GM23338 (cell line): ENCODE measurements at regions not wholly inside any gene's neighbourhood (a gene's known extent, or its start where the extent isn't known, plus 50 kb on each side); places are given as distances from the start of the nearest gene placed in this dataset.

Source experiments
- ATAC-seq: fragments of 200-7000 bp; cut with Tn5 transposase; 3 replicates; pipeline ENCODE4 v1.9.1; 2020
- DNase-seq: peaks from one replicate; pipeline ENCODE4 v3.0.0-alpha.2; 2015; ENCODE audit warnings: low spot score
- H2AFZ ChIP-seq: fragments of 200-600 bp; sonication (generic); 2 replicates; pipeline ENCODE4 v1.8.0; 2016; ENCODE audit warnings: antibody characterized with exemption, mild to moderate bottlenecking, moderate library complexity
- H3F3A ChIP-seq: fragments of 200-600 bp; sonication (generic); replicated peaks from 2 replicates; pipeline ENCODE4 v1.8.0; 2017; ENCODE audit warnings: antibody characterized with exemption, mixed run types, low read depth
- H3K27ac ChIP-seq: fragments of 200-600 bp; sonication (generic); 2 replicates; pipeline ENCODE4 v1.6.1; 2016; ENCODE audit warnings: low read depth
- H3K27me3 ChIP-seq: fragments of 200-600 bp; sonication (generic); 2 replicates; pipeline ENCODE4 v1.8.0; 2016; ENCODE audit warnings: mild to moderate bottlenecking, mixed run types, moderate library complexity; ENCODE audit not compliant: insufficient read depth
- H3K36me3 ChIP-seq: fragments of 200-600 bp; sonication (generic); 2 replicates; pipeline ENCODE4 v1.8.0; 2016; ENCODE audit warnings: mild to moderate bottlenecking; ENCODE audit not compliant: insufficient read depth
- H3K4me1 ChIP-seq: fragments of 200-600 bp; sonication (generic); 2 replicates; pipeline ENCODE4 v1.8.0; 2016; ENCODE audit warnings: mild to moderate bottlenecking, moderate library complexity; ENCODE audit not compliant: insufficient read depth
- H3K4me2 ChIP-seq: fragments of 200-600 bp; sonication (generic); 2 replicates; pipeline ENCODE4 v1.7.1; 2017; ENCODE audit warnings: mixed run types
- H3K4me3 ChIP-seq: fragments of 200-600 bp; sonication (generic); 2 replicates; pipeline ENCODE4 v1.6.1; 2016; ENCODE audit warnings: mixed run types
- H3K79me2 ChIP-seq: fragments of 200-600 bp; sonication (generic); replicated peaks from 2 replicates; pipeline ENCODE4 v1.8.0; 2017; ENCODE audit warnings: mild to moderate bottlenecking; ENCODE audit not compliant: insufficient read depth
- H3K9me2 ChIP-seq: fragments of 200-600 bp; sonication (generic); 2 replicates; pipeline ENCODE4 v1.8.0; 2017; ENCODE audit not compliant: insufficient read depth
- H4K20me1 ChIP-seq: fragments of 200-600 bp; sonication (generic); replicated peaks from 2 replicates; pipeline ENCODE4 v1.8.0; 2017; ENCODE audit warnings: mild to moderate bottlenecking; ENCODE audit not compliant: insufficient read depth
- H3K27ac Mint-ChIP-seq: 2 replicates; pipeline ENCODE4 v1.8.0; 2020; ENCODE audit warnings: inconsistent platforms, mild to moderate bottlenecking, moderate library complexity, mixed read lengths
- H3K27me3 Mint-ChIP-seq: 3 replicates; pipeline ENCODE4 v1.8.0; 2022; ENCODE audit warnings: low read depth, mild to moderate bottlenecking, moderate library complexity, mixed read lengths, inconsistent platforms; ENCODE audit not compliant: insufficient read depth, poor library complexity
- H3K36me3 Mint-ChIP-seq: 3 replicates; pipeline ENCODE4 v1.8.0; 2021; ENCODE audit warnings: low read depth, mild to moderate bottlenecking, inconsistent platforms, moderate library complexity, mixed read lengths
- H3K4me1 Mint-ChIP-seq: 3 replicates; pipeline ENCODE4 v1.8.0; 2020; ENCODE audit warnings: mild to moderate bottlenecking, inconsistent platforms, mixed read lengths
- H3K4me3 Mint-ChIP-seq: 3 replicates; pipeline ENCODE4 v1.8.0; 2021; ENCODE audit warnings: moderate library complexity, mild to moderate bottlenecking, inconsistent platforms, mixed read lengths
- H3K9me3 Mint-ChIP-seq: 3 replicates; pipeline ENCODE4 v1.8.0; 2020; ENCODE audit warnings: moderate library complexity, mild to moderate bottlenecking, inconsistent platforms, mixed read lengths
- EZH2 ChIP-seq: fragments of 200-600 bp; sonication (generic); IDR thresholded peaks from one replicate; pipeline ENCODE4 v1.8.0; 2017; ENCODE audit warnings: antibody characterized with exemption, mild to moderate bottlenecking, low read depth; ENCODE audit not compliant: unreplicated experiment
- EZH2phosphoT487 ChIP-seq: fragments of 200-600 bp; sonication (generic); IDR thresholded peaks from one replicate; pipeline ENCODE4 v1.8.1; 2018; ENCODE audit warnings: antibody characterized with exemption; ENCODE audit not compliant: unreplicated experiment
- POLR2AphosphoS5 ChIP-seq: IDR thresholded peaks from 2 replicates; pipeline ENCODE4 v1.6.1; 2016; ENCODE audit warnings: antibody characterized with exemption, low read depth
- STAT1 ChIP-seq: IDR thresholded peaks from one replicate; pipeline ENCODE4 v1.6.1; 2016; ENCODE audit warnings: antibody characterized with exemption; ENCODE audit not compliant: unreplicated experiment
- ZNF331 ChIP-seq: fragments of 250-450 bp; sonication (Bioruptor Pico); IDR thresholded peaks from 2 replicates; pipeline ENCODE4 v1.5.0; 2020; ENCODE audit warnings: low read depth, mild to moderate bottlenecking, moderate library complexity
- TF ChIP-seq, protein P1 (sequence below): IDR thresholded peaks from 2 replicates; pipeline ENCODE4 v1.6.1; 2016; ENCODE audit warnings: antibody characterized with exemption
- TF ChIP-seq, protein P2 (sequence below): fragments of 250-450 bp; sonication (Bioruptor Pico); IDR thresholded peaks from 2 replicates; pipeline ENCODE4 v1.5.0; 2020; ENCODE audit warnings: mild to moderate bottlenecking, moderate library complexity
- TF ChIP-seq, protein P3 (sequence below), 2 experiments: fragments of 200-600 bp in 1 of 2; sonication (generic) in 1 of 2; conservative IDR thresholded peaks; 2 replicates each; pipeline versions ENCODE4 v1.5.1 to v1.6.1; 2016 to 2017; ENCODE audit warnings: antibody characterized with exemption in 2 of 2, low read depth in 2 of 2, mild to moderate bottlenecking in 2 of 2, moderate library complexity in 1 of 2
- TF ChIP-seq, protein P4 (sequence below): IDR thresholded peaks from one replicate; pipeline ENCODE4 v1.6.1; 2018; ENCODE audit warnings: antibody characterized with exemption; ENCODE audit not compliant: unreplicated experiment

DNA sequence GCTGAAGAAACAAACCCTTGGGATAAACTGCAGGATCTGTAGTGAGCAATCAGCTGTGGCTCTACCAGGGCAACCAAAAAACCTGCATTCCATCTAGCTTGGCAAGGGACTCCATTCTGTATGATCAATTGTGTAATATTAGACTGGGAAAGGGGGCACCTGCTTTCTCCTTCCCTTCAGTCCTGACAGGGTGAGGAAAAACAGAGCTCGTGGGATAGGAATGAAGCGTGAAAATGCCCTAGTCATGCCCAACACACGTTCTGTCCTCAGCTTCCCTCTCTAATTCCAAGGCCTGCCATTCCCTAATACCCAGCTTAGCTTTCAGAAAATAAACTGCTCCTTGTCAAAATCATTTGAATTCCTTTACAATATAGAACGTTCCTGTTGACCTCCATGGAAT is 442.3 kb downstream of the PLPP3 start:
- ATAC-seq: no peak
- no peaks in the 10 kb centered on the region for H3K9me3 Mint-ChIP-seq
- DNase-seq: no peak
- no peak overlapping the region for H3K27ac Mint-ChIP-seq
- no peaks in the 10 kb centered on the region for H3K9me2 ChIP-seq
- TF ChIP-seq EZH2: no peak
- TF ChIP-seq EZH2phosphoT487: no peak
- TF ChIP-seq, protein P1, sequence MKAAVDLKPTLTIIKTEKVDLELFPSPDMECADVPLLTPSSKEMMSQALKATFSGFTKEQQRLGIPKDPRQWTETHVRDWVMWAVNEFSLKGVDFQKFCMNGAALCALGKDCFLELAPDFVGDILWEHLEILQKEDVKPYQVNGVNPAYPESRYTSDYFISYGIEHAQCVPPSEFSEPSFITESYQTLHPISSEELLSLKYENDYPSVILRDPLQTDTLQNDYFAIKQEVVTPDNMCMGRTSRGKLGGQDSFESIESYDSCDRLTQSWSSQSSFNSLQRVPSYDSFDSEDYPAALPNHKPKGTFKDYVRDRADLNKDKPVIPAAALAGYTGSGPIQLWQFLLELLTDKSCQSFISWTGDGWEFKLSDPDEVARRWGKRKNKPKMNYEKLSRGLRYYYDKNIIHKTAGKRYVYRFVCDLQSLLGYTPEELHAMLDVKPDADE: no peak
- no peak for TF ChIP-seq POLR2AphosphoS5
- TF ChIP-seq STAT1: no peak
- TF ChIP-seq ZNF331 (CRISPR knock-in tag): no peak
- TF ChIP-seq, protein P2, sequence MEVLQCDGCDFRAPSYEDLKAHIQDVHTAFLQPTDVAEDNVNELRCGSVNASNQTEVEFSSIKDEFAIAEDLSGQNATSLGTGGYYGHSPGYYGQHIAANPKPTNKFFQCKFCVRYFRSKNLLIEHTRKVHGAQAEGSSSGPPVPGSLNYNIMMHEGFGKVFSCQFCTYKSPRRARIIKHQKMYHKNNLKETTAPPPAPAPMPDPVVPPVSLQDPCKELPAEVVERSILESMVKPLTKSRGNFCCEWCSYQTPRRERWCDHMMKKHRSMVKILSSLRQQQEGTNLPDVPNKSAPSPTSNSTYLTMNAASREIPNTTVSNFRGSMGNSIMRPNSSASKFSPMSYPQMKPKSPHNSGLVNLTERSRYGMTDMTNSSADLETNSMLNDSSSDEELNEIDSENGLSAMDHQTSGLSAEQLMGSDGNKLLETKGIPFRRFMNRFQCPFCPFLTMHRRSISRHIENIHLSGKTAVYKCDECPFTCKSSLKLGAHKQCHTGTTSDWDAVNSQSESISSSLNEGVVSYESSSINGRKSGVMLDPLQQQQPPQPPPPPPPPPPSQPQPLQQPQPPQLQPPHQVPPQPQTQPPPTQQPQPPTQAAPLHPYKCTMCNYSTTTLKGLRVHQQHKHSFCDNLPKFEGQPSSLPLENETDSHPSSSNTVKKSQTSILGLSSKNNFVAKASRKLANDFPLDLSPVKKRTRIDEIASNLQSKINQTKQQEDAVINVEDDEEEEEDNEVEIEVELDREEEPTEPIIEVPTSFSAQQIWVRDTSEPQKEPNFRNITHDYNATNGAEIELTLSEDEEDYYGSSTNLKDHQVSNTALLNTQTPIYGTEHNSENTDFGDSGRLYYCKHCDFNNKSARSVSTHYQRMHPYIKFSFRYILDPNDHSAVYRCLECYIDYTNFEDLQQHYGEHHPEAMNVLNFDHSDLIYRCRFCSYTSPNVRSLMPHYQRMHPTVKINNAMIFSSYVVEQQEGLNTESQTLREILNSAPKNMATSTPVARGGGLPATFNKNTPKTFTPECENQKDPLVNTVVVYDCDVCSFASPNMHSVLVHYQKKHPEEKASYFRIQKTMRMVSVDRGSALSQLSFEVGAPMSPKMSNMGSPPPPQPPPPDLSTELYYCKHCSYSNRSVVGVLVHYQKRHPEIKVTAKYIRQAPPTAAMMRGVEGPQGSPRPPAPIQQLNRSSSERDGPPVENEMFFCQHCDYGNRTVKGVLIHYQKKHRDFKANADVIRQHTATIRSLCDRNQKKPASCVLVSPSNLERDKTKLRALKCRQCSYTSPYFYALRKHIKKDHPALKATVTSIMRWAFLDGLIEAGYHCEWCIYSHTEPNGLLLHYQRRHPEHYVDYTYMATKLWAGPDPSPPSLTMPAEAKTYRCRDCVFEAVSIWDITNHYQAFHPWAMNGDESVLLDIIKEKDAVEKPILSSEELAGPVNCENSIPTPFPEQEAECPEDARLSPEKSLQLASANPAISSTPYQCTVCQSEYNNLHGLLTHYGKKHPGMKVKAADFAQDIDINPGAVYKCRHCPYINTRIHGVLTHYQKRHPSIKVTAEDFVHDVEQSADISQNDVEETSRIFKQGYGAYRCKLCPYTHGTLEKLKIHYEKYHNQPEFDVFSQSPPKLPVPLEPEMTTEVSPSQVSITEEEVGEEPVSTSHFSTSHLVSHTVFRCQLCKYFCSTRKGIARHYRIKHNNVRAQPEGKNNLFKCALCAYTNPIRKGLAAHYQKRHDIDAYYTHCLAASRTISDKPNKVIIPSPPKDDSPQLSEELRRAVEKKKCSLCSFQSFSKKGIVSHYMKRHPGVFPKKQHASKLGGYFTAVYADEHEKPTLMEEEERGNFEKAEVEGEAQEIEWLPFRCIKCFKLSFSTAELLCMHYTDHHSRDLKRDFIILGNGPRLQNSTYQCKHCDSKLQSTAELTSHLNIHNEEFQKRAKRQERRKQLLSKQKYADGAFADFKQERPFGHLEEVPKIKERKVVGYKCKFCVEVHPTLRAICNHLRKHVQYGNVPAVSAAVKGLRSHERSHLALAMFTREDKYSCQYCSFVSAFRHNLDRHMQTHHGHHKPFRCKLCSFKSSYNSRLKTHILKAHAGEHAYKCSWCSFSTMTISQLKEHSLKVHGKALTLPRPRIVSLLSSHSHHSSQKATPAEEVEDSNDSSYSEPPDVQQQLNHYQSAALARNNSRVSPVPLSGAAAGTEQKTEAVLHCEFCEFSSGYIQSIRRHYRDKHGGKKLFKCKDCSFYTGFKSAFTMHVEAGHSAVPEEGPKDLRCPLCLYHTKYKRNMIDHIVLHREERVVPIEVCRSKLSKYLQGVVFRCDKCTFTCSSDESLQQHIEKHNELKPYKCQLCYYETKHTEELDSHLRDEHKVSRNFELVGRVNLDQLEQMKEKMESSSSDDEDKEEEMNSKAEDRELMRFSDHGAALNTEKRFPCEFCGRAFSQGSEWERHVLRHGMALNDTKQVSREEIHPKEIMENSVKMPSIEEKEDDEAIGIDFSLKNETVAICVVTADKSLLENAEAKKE: no peak
- TF ChIP-seq, protein P3, sequence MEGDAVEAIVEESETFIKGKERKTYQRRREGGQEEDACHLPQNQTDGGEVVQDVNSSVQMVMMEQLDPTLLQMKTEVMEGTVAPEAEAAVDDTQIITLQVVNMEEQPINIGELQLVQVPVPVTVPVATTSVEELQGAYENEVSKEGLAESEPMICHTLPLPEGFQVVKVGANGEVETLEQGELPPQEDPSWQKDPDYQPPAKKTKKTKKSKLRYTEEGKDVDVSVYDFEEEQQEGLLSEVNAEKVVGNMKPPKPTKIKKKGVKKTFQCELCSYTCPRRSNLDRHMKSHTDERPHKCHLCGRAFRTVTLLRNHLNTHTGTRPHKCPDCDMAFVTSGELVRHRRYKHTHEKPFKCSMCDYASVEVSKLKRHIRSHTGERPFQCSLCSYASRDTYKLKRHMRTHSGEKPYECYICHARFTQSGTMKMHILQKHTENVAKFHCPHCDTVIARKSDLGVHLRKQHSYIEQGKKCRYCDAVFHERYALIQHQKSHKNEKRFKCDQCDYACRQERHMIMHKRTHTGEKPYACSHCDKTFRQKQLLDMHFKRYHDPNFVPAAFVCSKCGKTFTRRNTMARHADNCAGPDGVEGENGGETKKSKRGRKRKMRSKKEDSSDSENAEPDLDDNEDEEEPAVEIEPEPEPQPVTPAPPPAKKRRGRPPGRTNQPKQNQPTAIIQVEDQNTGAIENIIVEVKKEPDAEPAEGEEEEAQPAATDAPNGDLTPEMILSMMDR (conservative IDR thresholded peaks at IDR 0.05; ENCODE audit: low read depth in 2 of 2): no peak
- TF ChIP-seq, protein P4, sequence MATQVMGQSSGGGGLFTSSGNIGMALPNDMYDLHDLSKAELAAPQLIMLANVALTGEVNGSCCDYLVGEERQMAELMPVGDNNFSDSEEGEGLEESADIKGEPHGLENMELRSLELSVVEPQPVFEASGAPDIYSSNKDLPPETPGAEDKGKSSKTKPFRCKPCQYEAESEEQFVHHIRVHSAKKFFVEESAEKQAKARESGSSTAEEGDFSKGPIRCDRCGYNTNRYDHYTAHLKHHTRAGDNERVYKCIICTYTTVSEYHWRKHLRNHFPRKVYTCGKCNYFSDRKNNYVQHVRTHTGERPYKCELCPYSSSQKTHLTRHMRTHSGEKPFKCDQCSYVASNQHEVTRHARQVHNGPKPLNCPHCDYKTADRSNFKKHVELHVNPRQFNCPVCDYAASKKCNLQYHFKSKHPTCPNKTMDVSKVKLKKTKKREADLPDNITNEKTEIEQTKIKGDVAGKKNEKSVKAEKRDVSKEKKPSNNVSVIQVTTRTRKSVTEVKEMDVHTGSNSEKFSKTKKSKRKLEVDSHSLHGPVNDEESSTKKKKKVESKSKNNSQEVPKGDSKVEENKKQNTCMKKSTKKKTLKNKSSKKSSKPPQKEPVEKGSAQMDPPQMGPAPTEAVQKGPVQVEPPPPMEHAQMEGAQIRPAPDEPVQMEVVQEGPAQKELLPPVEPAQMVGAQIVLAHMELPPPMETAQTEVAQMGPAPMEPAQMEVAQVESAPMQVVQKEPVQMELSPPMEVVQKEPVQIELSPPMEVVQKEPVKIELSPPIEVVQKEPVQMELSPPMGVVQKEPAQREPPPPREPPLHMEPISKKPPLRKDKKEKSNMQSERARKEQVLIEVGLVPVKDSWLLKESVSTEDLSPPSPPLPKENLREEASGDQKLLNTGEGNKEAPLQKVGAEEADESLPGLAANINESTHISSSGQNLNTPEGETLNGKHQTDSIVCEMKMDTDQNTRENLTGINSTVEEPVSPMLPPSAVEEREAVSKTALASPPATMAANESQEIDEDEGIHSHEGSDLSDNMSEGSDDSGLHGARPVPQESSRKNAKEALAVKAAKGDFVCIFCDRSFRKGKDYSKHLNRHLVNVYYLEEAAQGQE: no peak
- no peaks in the 10 kb centered on the region for H3K27me3 ChIP-seq
- H3F3A ChIP-seq: no peaks in the 10 kb centered on the region
- H3K4me3 ChIP-seq: no peak overlapping the region
- no peaks in the 10 kb centered on the region for H3K79me2 ChIP-seq
- H4K20me1 ChIP-seq: no peaks in the 10 kb centered on the region
- no peak overlapping the region for H3K4me2 ChIP-seq
- H3K4me1 Mint-ChIP-seq: peaks cover 4% of the 10 kb centered on the region
- no peak overlapping the region for H2AFZ ChIP-seq
- H3K27me3 Mint-ChIP-seq: no peaks in the 10 kb centered on the region
- H3K4me1 ChIP-seq: no peaks in the 10 kb centered on the region
- H3K36me3 Mint-ChIP-seq: no peaks in the 10 kb centered on the region
- no peaks in the 10 kb centered on the region for H3K36me3 ChIP-seq
- no peak overlapping the region for H3K4me3 Mint-ChIP-seq
- H3K27ac ChIP-seq: no peak overlapping the region
